SU-DHL-6 (cell line): ENCODE measurements at regions not wholly inside any gene's neighbourhood (a gene's known extent, or its start where the extent isn't known, plus 50 kb on each side); places are given as distances from the start of the nearest gene placed in this dataset.

ENCODE experiments used
- CTCF ChIP-seq: fragments of 200-600 bp; sonication (generic); IDR thresholded peaks from one replicate; pipeline ENCODE4 v1.5.1; 2017; ENCODE audit warnings: antibody characterized with exemption, mild to moderate bottlenecking, low read length, moderate library complexity; ENCODE audit not compliant: insufficient read depth, poor library complexity, severe bottlenecking
- EZH2phosphoT487 ChIP-seq: fragments of 200-600 bp; sonication (generic), shearing (Covaris generic); conservative IDR thresholded peaks from 2 replicates; pipeline ENCODE4 v1.6.1; 2018; ENCODE audit warnings: mild to moderate bottlenecking, antibody characterized with exemption, low read length, moderate library complexity, mixed read lengths

GRCh38 chr5:27191786-27192510 is 153.6 kb upstream of the CDH9 start:
- no peak for TF ChIP-seq CTCF
- no peak for TF ChIP-seq EZH2phosphoT487
